ENCODE measurements at regions not wholly inside any gene's neighbourhood (a gene's known extent, or its start where the extent isn't known, plus 50 kb on each side); places are given as distances from the start of the nearest gene placed in this dataset.

DNA sequence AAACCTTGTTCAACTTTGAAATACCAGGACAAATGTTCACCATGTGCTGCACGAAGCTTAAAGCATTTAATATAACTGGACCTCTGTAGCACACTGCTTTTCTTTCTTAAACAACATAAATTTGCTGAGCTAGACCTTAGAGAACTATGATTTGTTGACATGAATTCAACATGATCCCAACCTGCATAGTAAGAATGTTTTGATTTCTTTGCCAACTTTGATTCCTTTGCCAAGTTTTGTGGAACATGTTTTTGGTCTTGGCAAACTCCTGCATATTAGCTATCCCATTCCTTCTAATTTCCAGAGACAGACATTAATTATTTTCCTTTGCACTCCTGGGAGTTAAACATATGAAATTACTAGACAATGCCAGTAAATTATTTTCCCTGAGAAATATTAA lies 197.2 kb upstream of the RBMS3 start:
- TF ChIP-seq, protein P1, sequence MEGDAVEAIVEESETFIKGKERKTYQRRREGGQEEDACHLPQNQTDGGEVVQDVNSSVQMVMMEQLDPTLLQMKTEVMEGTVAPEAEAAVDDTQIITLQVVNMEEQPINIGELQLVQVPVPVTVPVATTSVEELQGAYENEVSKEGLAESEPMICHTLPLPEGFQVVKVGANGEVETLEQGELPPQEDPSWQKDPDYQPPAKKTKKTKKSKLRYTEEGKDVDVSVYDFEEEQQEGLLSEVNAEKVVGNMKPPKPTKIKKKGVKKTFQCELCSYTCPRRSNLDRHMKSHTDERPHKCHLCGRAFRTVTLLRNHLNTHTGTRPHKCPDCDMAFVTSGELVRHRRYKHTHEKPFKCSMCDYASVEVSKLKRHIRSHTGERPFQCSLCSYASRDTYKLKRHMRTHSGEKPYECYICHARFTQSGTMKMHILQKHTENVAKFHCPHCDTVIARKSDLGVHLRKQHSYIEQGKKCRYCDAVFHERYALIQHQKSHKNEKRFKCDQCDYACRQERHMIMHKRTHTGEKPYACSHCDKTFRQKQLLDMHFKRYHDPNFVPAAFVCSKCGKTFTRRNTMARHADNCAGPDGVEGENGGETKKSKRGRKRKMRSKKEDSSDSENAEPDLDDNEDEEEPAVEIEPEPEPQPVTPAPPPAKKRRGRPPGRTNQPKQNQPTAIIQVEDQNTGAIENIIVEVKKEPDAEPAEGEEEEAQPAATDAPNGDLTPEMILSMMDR (optimal IDR thresholded peaks at IDR 0.05 in 1 of 3, IDR thresholded peaks at IDR 0.05 in 1 of 3, conservative IDR thresholded peaks at IDR 0.05 in 1 of 3; ENCODE audit: extremely low read depth in 1 of 3, insufficient read depth in 2 of 3, low read length in 3 of 3) = no peak
- TF ChIP-seq EZH2 (IDR thresholded peaks at IDR 0.05; ENCODE audit: low read length) = no peak

Data from keratinocyte (primary cell).